IMR-90 (cell line): ENCODE measurements at regions not wholly inside any gene's neighbourhood (a gene's known extent, or its start where the extent isn't known, plus 50 kb on each side); places are given as distances from the start of the nearest gene placed in this dataset.

ENCODE experiments used
- BHLHE40 ChIP-seq: fragments of 150-350 bp; IDR thresholded peaks from 2 replicates; pipeline ENCODE4 v1.6.1; 2016; ENCODE audit warnings: mild to moderate bottlenecking, low read depth, low read length
- MAFK ChIP-seq: IDR thresholded peaks from 2 replicates; pipeline ENCODE4 v1.6.1; 2012; ENCODE audit warnings: low read depth, low read length, improper control_type of control experiment
- POLR2A ChIP-seq: IDR thresholded peaks from 2 replicates; pipeline ENCODE4 v1.6.1; 2012; ENCODE audit warnings: mild to moderate bottlenecking, low read depth, low read length
- RAD21 ChIP-seq: IDR thresholded peaks from 2 replicates; pipeline ENCODE4 v1.6.1; 2012; ENCODE audit warnings: low read length, improper control_type of control experiment
- RCOR1 ChIP-seq: IDR thresholded peaks from 2 replicates; pipeline ENCODE4 v1.6.1; 2012; ENCODE audit warnings: mild to moderate bottlenecking, low read length, improper control_type of control experiment; ENCODE audit not compliant: insufficient replicate concordance
- RFX5 ChIP-seq: IDR thresholded peaks from 2 replicates; pipeline ENCODE4 v1.8.0; 2012; ENCODE audit warnings: low read depth, mild to moderate bottlenecking, low read length, moderate library complexity
- SMC3 ChIP-seq: fragments of 150-350 bp; IDR thresholded peaks from 2 replicates; pipeline ENCODE4 v1.6.1; 2016; ENCODE audit warnings: low read depth, mild to moderate bottlenecking, antibody characterized with exemption, low read length, moderate library complexity
- TF ChIP-seq, protein P1 (sequence below): fragments of 150-350 bp; IDR thresholded peaks from 2 replicates; pipeline ENCODE4 v1.6.1; 2016; ENCODE audit warnings: low read depth, mild to moderate bottlenecking, low read length, moderate library complexity, borderline replicate concordance
- TF ChIP-seq, protein P2 (sequence below): conservative IDR thresholded peaks from 2 replicates; pipeline ENCODE4 v1.5.1; 2012; ENCODE audit warnings: mild to moderate bottlenecking, low read depth, low read length, improper control_type of control experiment
- TF ChIP-seq, protein P3 (sequence below): fragments of 150-350 bp; IDR thresholded peaks from 2 replicates; pipeline ENCODE4 v1.6.1; 2017; ENCODE audit warnings: mild to moderate bottlenecking, antibody characterized with exemption, low read length, low read depth

DNA sequence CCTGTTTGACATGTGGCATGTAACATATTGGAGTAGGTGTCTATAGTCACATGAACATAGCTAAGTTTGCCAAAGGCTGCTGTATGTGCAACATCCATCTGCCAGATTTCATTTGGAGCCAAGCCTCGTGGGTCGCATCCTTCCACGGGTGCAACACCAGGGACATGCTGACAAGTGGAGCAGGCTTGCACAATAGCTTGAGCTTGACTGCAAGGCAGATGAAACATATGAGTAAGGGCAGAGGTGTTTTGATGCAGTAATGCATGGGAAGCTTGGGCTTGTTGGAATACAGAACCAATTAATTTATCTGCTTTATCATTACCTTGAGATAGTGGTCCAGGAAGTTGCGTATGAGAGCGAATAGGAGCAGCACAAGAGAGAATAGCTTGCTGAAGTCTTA is 74.1 kb upstream of the BTN3A2 start:
- TF ChIP-seq MAFK (no peak), RFX5 (no peak), SMC3 (no peak), RAD21 (no peak), POLR2A (no peak), BHLHE40 (no peak), RCOR1 (no peak)
- TF ChIP-seq, protein P1, sequence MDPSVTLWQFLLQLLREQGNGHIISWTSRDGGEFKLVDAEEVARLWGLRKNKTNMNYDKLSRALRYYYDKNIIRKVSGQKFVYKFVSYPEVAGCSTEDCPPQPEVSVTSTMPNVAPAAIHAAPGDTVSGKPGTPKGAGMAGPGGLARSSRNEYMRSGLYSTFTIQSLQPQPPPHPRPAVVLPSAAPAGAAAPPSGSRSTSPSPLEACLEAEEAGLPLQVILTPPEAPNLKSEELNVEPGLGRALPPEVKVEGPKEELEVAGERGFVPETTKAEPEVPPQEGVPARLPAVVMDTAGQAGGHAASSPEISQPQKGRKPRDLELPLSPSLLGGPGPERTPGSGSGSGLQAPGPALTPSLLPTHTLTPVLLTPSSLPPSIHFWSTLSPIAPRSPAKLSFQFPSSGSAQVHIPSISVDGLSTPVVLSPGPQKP, result no peak
- TF ChIP-seq, protein P2, sequence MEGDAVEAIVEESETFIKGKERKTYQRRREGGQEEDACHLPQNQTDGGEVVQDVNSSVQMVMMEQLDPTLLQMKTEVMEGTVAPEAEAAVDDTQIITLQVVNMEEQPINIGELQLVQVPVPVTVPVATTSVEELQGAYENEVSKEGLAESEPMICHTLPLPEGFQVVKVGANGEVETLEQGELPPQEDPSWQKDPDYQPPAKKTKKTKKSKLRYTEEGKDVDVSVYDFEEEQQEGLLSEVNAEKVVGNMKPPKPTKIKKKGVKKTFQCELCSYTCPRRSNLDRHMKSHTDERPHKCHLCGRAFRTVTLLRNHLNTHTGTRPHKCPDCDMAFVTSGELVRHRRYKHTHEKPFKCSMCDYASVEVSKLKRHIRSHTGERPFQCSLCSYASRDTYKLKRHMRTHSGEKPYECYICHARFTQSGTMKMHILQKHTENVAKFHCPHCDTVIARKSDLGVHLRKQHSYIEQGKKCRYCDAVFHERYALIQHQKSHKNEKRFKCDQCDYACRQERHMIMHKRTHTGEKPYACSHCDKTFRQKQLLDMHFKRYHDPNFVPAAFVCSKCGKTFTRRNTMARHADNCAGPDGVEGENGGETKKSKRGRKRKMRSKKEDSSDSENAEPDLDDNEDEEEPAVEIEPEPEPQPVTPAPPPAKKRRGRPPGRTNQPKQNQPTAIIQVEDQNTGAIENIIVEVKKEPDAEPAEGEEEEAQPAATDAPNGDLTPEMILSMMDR, result no peak
- TF ChIP-seq, protein P3, sequence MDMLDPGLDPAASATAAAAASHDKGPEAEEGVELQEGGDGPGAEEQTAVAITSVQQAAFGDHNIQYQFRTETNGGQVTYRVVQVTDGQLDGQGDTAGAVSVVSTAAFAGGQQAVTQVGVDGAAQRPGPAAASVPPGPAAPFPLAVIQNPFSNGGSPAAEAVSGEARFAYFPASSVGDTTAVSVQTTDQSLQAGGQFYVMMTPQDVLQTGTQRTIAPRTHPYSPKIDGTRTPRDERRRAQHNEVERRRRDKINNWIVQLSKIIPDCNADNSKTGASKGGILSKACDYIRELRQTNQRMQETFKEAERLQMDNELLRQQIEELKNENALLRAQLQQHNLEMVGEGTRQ, result no peak
